HCT116 (cell line): ENCODE measurements at regions not wholly inside any gene's neighbourhood (a gene's known extent, or its start where the extent isn't known, plus 50 kb on each side); places are given as distances from the start of the nearest gene placed in this dataset.

ENCODE experiments used
- ATAC-seq: fragments of 200-7000 bp; cut with Tn5 transposase; 2 replicates; pipeline ENCODE4 v1.9.1; 2020; ENCODE audit warnings: mild to moderate bottlenecking, moderate library complexity
- BruUV-seq: library from RNA; stranded (reverse); fragments of 400-500 nt; replicated peaks from 2 replicates; lab custom pipeline; 2021; lab: Mats Ljungman, UMichigan
- CTCF ChIA-PET: fragments of 300-600 bp; sonication (Branson Sonifier 250); formaldehyde crosslinking; loops from one replicate; lab custom pipeline; 2021; ENCODE audit warnings: antibody characterized with exemption; lab: Charles Lee
- POLR2A ChIA-PET: fragments of 300-600, 350-600 bp; sonication (Branson Sonifier 250); formaldehyde crosslinking; loops from one replicate; lab custom pipeline; 2021; ENCODE audit warnings: antibody characterized with exemption; lab: Charles Lee
- RAD21 ChIA-PET, 2 experiments: fragments of 300-600 bp; sonication (Branson Sonifier 250); formaldehyde crosslinking; loops; one replicate each; lab custom pipeline; 2023; ENCODE audit warnings: low total read pairs in 2 of 2; ENCODE audit not compliant: uncharacterized antibody in 2 of 2, unreplicated experiment in 2 of 2, low non-redundant PET in 1 of 2; lab: Charles Lee
- DNase-seq: peaks from one replicate; pipeline ENCODE4 v3.0.0-alpha.2; 2010; ENCODE audit warnings: low read depth, low spot score
- H2AFZ ChIP-seq: fragments of 200-600 bp; shearing (Covaris generic), sonication (generic); 2 replicates; pipeline ENCODE4 v1.6.1; 2017; ENCODE audit warnings: low read depth, mixed run types, mixed read lengths, antibody characterized with exemption, low read length; ENCODE audit not compliant: poor library complexity, severe bottlenecking
- H3K27ac ChIP-seq: 2 replicates; pipeline ENCODE4 v1.5.1; 2012; ENCODE audit warnings: low read depth, low read length
- H3K27me3 ChIP-seq: fragments of 200-600 bp; sonication (generic); 2 replicates; pipeline ENCODE4 v1.6.1; 2016; ENCODE audit warnings: mixed run types, low read length, mixed read lengths; ENCODE audit not compliant: insufficient read depth
- H3K36me3 ChIP-seq, 2 experiments: fragments of 200-500 bp in 1 of 2; fragments of 200-600 bp in 1 of 2; sonication (Bioruptor generic) in 1 of 2; sonication (generic) in 1 of 2; 2 replicates each; pipeline versions ENCODE4 v1.5.1 to v1.6.1; 2014 to 2016; ENCODE audit warnings: low read length in 2 of 2, inconsistent platforms in 1 of 2, mixed read lengths in 1 of 2, mixed run types in 1 of 2; ENCODE audit not compliant: insufficient read depth in 2 of 2, control insufficient read depth in 1 of 2
- H3K4me1 ChIP-seq, 2 experiments: fragments of 200-600 bp in 1 of 2; sonication (generic) in 1 of 2; 2 replicates each; pipeline versions ENCODE4 v1.5.1 to v1.6.1; 2012 to 2017; ENCODE audit warnings: low read length in 2 of 2, inconsistent platforms in 1 of 2, mild to moderate bottlenecking in 1 of 2, mixed read lengths in 1 of 2, mixed run types in 1 of 2, moderate library complexity in 1 of 2; ENCODE audit not compliant: insufficient read depth in 2 of 2, control insufficient read depth in 1 of 2
- H3K4me2 ChIP-seq: fragments of 200-600 bp; sonication (generic); 2 replicates; pipeline ENCODE4 v1.6.1; 2017; ENCODE audit warnings: mixed run types, low read length, mixed read lengths
- H3K4me3 ChIP-seq, 2 experiments: fragments of 200-600 bp in 1 of 2; sonication (generic) in 1 of 2; replicated peaks in 1 of 2; 2 replicates each; pipeline ENCODE4 v1.5.1; 2011 to 2016; ENCODE audit warnings: low read length in 2 of 2, control low read depth in 1 of 2, low read depth in 1 of 2, mild to moderate bottlenecking in 1 of 2, mixed read lengths in 1 of 2, mixed run types in 1 of 2
- H3K79me2 ChIP-seq: fragments of 200-600 bp; sonication (generic); 2 replicates; pipeline ENCODE4 v1.6.1; 2017; ENCODE audit warnings: mild to moderate bottlenecking, mixed run types, low read length, moderate library complexity, mixed read lengths; ENCODE audit not compliant: insufficient read depth
- H3K9ac ChIP-seq: fragments of 200-600 bp; sonication (generic); 2 replicates; pipeline ENCODE4 v1.6.1; 2016; ENCODE audit warnings: low read length, mixed read lengths
- H3K9me2 ChIP-seq: fragments of 200-600 bp; sonication (generic), shearing (Covaris generic); 2 replicates; pipeline ENCODE4 v1.6.1; 2017; ENCODE audit warnings: mixed run types, mild to moderate bottlenecking, moderate library complexity; ENCODE audit not compliant: insufficient read depth
- H3K9me3 ChIP-seq, 2 experiments: fragments of 200-500 bp in 1 of 2; fragments of 200-600 bp in 1 of 2; sonication (Bioruptor generic) in 1 of 2; sonication (generic) in 1 of 2; 2 replicates each; pipeline ENCODE4 v1.6.1; 2014 to 2017; ENCODE audit warnings: low read length in 2 of 2, mixed read lengths in 2 of 2, inconsistent platforms in 1 of 2, low read depth in 1 of 2, mild to moderate bottlenecking in 1 of 2, mixed run types in 1 of 2, moderate library complexity in 1 of 2; ENCODE audit not compliant: control insufficient read depth in 1 of 2, insufficient read depth in 1 of 2
- H4K20me1 ChIP-seq: fragments of 200-600 bp; sonication (generic), shearing (Covaris generic); 2 replicates; pipeline ENCODE4 v1.6.1; 2017; ENCODE audit warnings: mixed run types, mild to moderate bottlenecking, moderate library complexity; ENCODE audit not compliant: insufficient read depth
- CEBPB ChIP-seq: IDR thresholded peaks from 2 replicates; pipeline ENCODE4 v1.6.1; 2012; ENCODE audit warnings: low read depth
- CTCF ChIP-seq, 3 experiments: fragments of 200-600 bp in 1 of 3; sonication (generic) in 1 of 3; IDR thresholded peaks in 2 of 3; conservative IDR thresholded peaks in 1 of 3; 2 replicates each; pipeline ENCODE4 v1.5.1; 2012 to 2017; ENCODE audit warnings: low read depth in 2 of 3, low read length in 2 of 3, antibody characterized with exemption in 1 of 3, borderline replicate concordance in 1 of 3, control low read depth in 1 of 3, mild to moderate bottlenecking in 1 of 3, mixed read lengths in 1 of 3, mixed run types in 1 of 3, moderate library complexity in 1 of 3; ENCODE audit not compliant: insufficient read depth in 1 of 3
- JUND ChIP-seq: IDR thresholded peaks from 2 replicates; pipeline ENCODE4 v1.6.1; 2012
- SP1 ChIP-seq: IDR thresholded peaks from 2 replicates; pipeline ENCODE4 v1.6.1; 2012; ENCODE audit warnings: low read depth
- SRF ChIP-seq: IDR thresholded peaks from 2 replicates; pipeline ENCODE4 v1.6.1; 2012; ENCODE audit warnings: low read depth
- ZBTB33 ChIP-seq: IDR thresholded peaks from 2 replicates; pipeline ENCODE4 v1.6.1; 2011; ENCODE audit warnings: mild to moderate bottlenecking, low read length, moderate library complexity; ENCODE audit not compliant: insufficient replicate concordance; ENCODE audit errors: extremely low read depth
- intact Hi-C: fragments of 100-400 bp; cut with micrococcal nuclease; formaldehyde crosslinking; loops from 2 replicates; pipeline ENCODE4 v1.10.0; 2022

GRCh38 chr1:244280859-244281258, 170.8 kb downstream of the ADSS2 start (continued):
- TF ChIP-seq ZBTB33 = no peak

GRCh38 chr1:244283772-244284171, 167.9 kb downstream of the ADSS2 start:
- Histone ChIP-seq H4K20me1 (no peaks in the 10 kb centered on the region), H3K27me3 (no peaks in the 10 kb centered on the region), H3K4me3 (no peak overlapping the region), H3K9ac (no peak overlapping the region), H3K9me2 (no peaks in the 10 kb centered on the region), H3K9me3 (no peaks in the 10 kb centered on the region), H3K4me2 (no peak overlapping the region), H2AFZ (no peak overlapping the region), H3K36me3 (no peaks in the 10 kb centered on the region), H3K27ac (no peak overlapping the region), H3K4me1 (no peaks in the 10 kb centered on the region), H3K79me2 (no peaks in the 10 kb centered on the region)
- ChIA-PET CTCF (no interaction called here), POLR2A (no interaction called here), RAD21 (no interaction called here)
- no TSS peak for BruUV-seq
- ATAC-seq (no peak), DNase-seq (no peak)
- intact Hi-C loops = no loop called here
- TF ChIP-seq CEBPB = no peak
- TF ChIP-seq CTCF (IDR thresholded peaks at IDR 0.05 in 2 of 3, conservative IDR thresholded peaks at IDR 0.05 in 1 of 3; ENCODE audit: borderline replicate concordance in 1 of 3, insufficient read depth in 1 of 3, low read depth in 2 of 3, low read length in 2 of 3) = no peak
- no peak for TF ChIP-seq SP1
- TF ChIP-seq JUND = no peak
- TF ChIP-seq SRF = no peak
